Activated T-helper 2 cell treated with anti-CD3 and anti-CD28 coated beads, Interferon-gamma antibody, Interleukin-2, Interleukin-4, amounts not matched to agents 10 μg/mL and 5 μg/mL and 100 μg/mL, durations not matched to agents 14 hours and 24 hours and 36 hours (primary cell): ENCODE measurements at regions not wholly inside any gene's neighbourhood (a gene's known extent, or its start where the extent isn't known, plus 50 kb on each side); places are given as distances from the start of the nearest gene placed in this dataset.

Source experiments
- DNase-seq: peaks from one replicate; pipeline ENCODE4 v3.0.0; 2021; ENCODE audit warnings: low spot score
- H3K27ac Mint-ChIP-seq: one replicate; pipeline ENCODE4 v1.8.0; 2021; ENCODE audit warnings: mixed read lengths
- H3K27me3 Mint-ChIP-seq: one replicate; pipeline ENCODE4 v1.8.0; 2021; ENCODE audit warnings: low read depth, mixed read lengths
- H3K36me3 Mint-ChIP-seq: one replicate; pipeline ENCODE4 v1.8.0; 2021; ENCODE audit warnings: low read depth, mixed read lengths
- H3K4me1 Mint-ChIP-seq: one replicate; pipeline ENCODE4 v1.8.0; 2021; ENCODE audit warnings: low read depth, mixed read lengths
- H3K4me3 Mint-ChIP-seq: one replicate; pipeline ENCODE4 v1.8.0; 2021; ENCODE audit warnings: low read depth, mild to moderate bottlenecking, moderate library complexity, mixed read lengths
- H3K9me3 Mint-ChIP-seq: one replicate; pipeline ENCODE4 v1.8.0; 2021; ENCODE audit warnings: mixed read lengths
- intact Hi-C: fragments of 100-400 bp; cut with micrococcal nuclease; formaldehyde crosslinking; loops from one replicate; pipeline ENCODE4 v1.15.1; 2023

- Mint-ChIP-seq H3K9me3 (peaks cover 4% of the 10 kb centered on the region), H3K27me3 (no peaks in the 10 kb centered on the region), H3K4me1 (no peaks in the 10 kb centered on the region), H3K4me3 (no peak overlapping the region), H3K27ac (no peak overlapping the region), H3K36me3 (no peaks in the 10 kb centered on the region)
- DNase-seq: no peak
- intact Hi-C loops: no loop called here
These were observed 181.8 kb upstream of the NT5C1B start for GRCh38 chr2:18771212-18771611.

- peaks cover 2% of the 10 kb centered on the region for H3K9me3 Mint-ChIP-seq
- no peaks in the 10 kb centered on the region for H3K36me3 Mint-ChIP-seq
These were observed 174.0 kb upstream of the NT5C1B start for GRCh38 chr2:18763338-18763737.

GRCh38 chr2:18762667-18763066, 173.3 kb upstream of the NT5C1B start:
- no peak overlapping the region for H3K4me3 Mint-ChIP-seq
- intact Hi-C loops: no loop called here
- H3K4me1 Mint-ChIP-seq: no peaks in the 10 kb centered on the region
- no peaks in the 10 kb centered on the region for H3K9me3 Mint-ChIP-seq
- no peaks in the 10 kb centered on the region for H3K27me3 Mint-ChIP-seq
- DNase-seq: no peak
- no peaks in the 10 kb centered on the region for H3K36me3 Mint-ChIP-seq
- H3K27ac Mint-ChIP-seq: no peak overlapping the region

More at GRCh38 chr2:18763338-18763737, 174.0 kb upstream of the NT5C1B start:
- no peak overlapping the region for H3K27ac Mint-ChIP-seq
- no peak for DNase-seq
- intact Hi-C loops: no loop called here
- H3K27me3 Mint-ChIP-seq: no peaks in the 10 kb centered on the region
- H3K4me3 Mint-ChIP-seq: no peak overlapping the region
- H3K4me1 Mint-ChIP-seq: no peaks in the 10 kb centered on the region

- DNase-seq: no peak
- intact Hi-C loops: loop anchor here (5.0 kb wide), 2 partner anchors 232 to 603 kb away; partner anchors contain the start of gene OSR1
- Mint-ChIP-seq H3K27ac (no peak overlapping the region), H3K4me3 (no peak overlapping the region), H3K4me1 (no peaks in the 10 kb centered on the region), H3K27me3 (no peaks in the 10 kb centered on the region), H3K36me3 (no peaks in the 10 kb centered on the region), H3K9me3 (no peaks in the 10 kb centered on the region)
These were observed 164.9 kb upstream of the NT5C1B start for GRCh38 chr2:18754286-18754685.

GRCh38 chr2:18753722-18754121, 164.4 kb upstream of the NT5C1B start:
- no peaks in the 10 kb centered on the region for H3K27me3 Mint-ChIP-seq
- H3K4me3 Mint-ChIP-seq: no peak overlapping the region
- intact Hi-C loops: loop anchor here (5.0 kb wide), 2 partner anchors 231 to 604 kb away; partner anchors contain the start of gene OSR1
- DNase-seq: no peak
- H3K36me3 Mint-ChIP-seq: no peaks in the 10 kb centered on the region
- no peaks in the 10 kb centered on the region for H3K9me3 Mint-ChIP-seq
- no peaks in the 10 kb centered on the region for H3K4me1 Mint-ChIP-seq
- no peak overlapping the region for H3K27ac Mint-ChIP-seq

- no peak overlapping the region for H3K27ac Mint-ChIP-seq
- no peaks in the 10 kb centered on the region for H3K4me1 Mint-ChIP-seq
- intact Hi-C loops: loop anchor here (5.0 kb wide), 2 partner anchors 231 to 604 kb away; partner anchors contain the start of gene OSR1
- no peaks in the 10 kb centered on the region for H3K36me3 Mint-ChIP-seq
- no peaks in the 10 kb centered on the region for H3K9me3 Mint-ChIP-seq
- no peak overlapping the region for H3K4me3 Mint-ChIP-seq
- no peak for DNase-seq
- H3K27me3 Mint-ChIP-seq: no peaks in the 10 kb centered on the region
These were observed 163.5 kb upstream of the NT5C1B start for GRCh38 chr2:18752667-18753422.

GRCh38 chr2:18752022-18752493, 162.7 kb upstream of the NT5C1B start:
- no peaks in the 10 kb centered on the region for H3K36me3 Mint-ChIP-seq
- no peak overlapping the region for H3K4me3 Mint-ChIP-seq
- H3K9me3 Mint-ChIP-seq: no peaks in the 10 kb centered on the region
- no peaks in the 10 kb centered on the region for H3K4me1 Mint-ChIP-seq
- H3K27ac Mint-ChIP-seq: no peak overlapping the region
- intact Hi-C loops: loop anchor here (5.0 kb wide), 2 partner anchors 230 to 605 kb away; partner anchors contain the start of gene OSR1
- DNase-seq: no peak
- no peaks in the 10 kb centered on the region for H3K27me3 Mint-ChIP-seq

- Mint-ChIP-seq H3K27ac (no peak overlapping the region), H3K4me3 (no peak overlapping the region), H3K9me3 (no peaks in the 10 kb centered on the region), H3K27me3 (no peaks in the 10 kb centered on the region), H3K36me3 (no peaks in the 10 kb centered on the region), H3K4me1 (no peaks in the 10 kb centered on the region)
- intact Hi-C loops: loop anchor here (1.0 to 5.0 kb wide), 3 partner anchors 229 to 1112 kb away; partner anchors contain the start of gene OSR1
- no peak for DNase-seq
These were observed 161.5 kb upstream of the NT5C1B start for GRCh38 chr2:18750672-18751554.

GRCh38 chr2:18749912-18750526, 160.7 kb upstream of the NT5C1B start:
- no peaks in the 10 kb centered on the region for H3K36me3 Mint-ChIP-seq
- H3K4me3 Mint-ChIP-seq: no peak overlapping the region
- no peak overlapping the region for H3K27ac Mint-ChIP-seq
- no peaks in the 10 kb centered on the region for H3K4me1 Mint-ChIP-seq
- intact Hi-C loops: loop anchor here (1.0 to 5.0 kb wide), 3 partner anchors 228 to 1113 kb away; partner anchors contain the start of gene OSR1
- H3K27me3 Mint-ChIP-seq: no peaks in the 10 kb centered on the region
- no peak for DNase-seq
- no peaks in the 10 kb centered on the region for H3K9me3 Mint-ChIP-seq

GRCh38 chr2:18745431-18746272, 156.3 kb upstream of the NT5C1B start:
- intact Hi-C loops: no loop called here
- DNase-seq: no peak
- no peaks in the 10 kb centered on the region for H3K9me3 Mint-ChIP-seq

GRCh38 chr2:18741895-18742732, 152.7 kb upstream of the NT5C1B start:
- no peak overlapping the region for H3K27ac Mint-ChIP-seq
- H3K27me3 Mint-ChIP-seq: no peaks in the 10 kb centered on the region

More at GRCh38 chr2:18745431-18746272, 156.3 kb upstream of the NT5C1B start:
- Mint-ChIP-seq H3K27me3 (no peaks in the 10 kb centered on the region), H3K4me1 (no peaks in the 10 kb centered on the region), H3K4me3 (no peak overlapping the region), H3K36me3 (no peaks in the 10 kb centered on the region), H3K27ac (no peak overlapping the region)

More at GRCh38 chr2:18741895-18742732, 152.7 kb upstream of the NT5C1B start:
- no peak for DNase-seq
- no peaks in the 10 kb centered on the region for H3K36me3 Mint-ChIP-seq
- intact Hi-C loops: no loop called here
- no peak overlapping the region for H3K4me3 Mint-ChIP-seq
- no peaks in the 10 kb centered on the region for H3K4me1 Mint-ChIP-seq
- no peaks in the 10 kb centered on the region for H3K9me3 Mint-ChIP-seq
